ENCODE measurements at regions not wholly inside any gene's neighbourhood (a gene's known extent, or its start where the extent isn't known, plus 50 kb on each side); places are given as distances from the start of the nearest gene placed in this dataset.

- no peak for TF ChIP-seq CTCF (conservative IDR thresholded peaks at IDR 0.05; ENCODE audit: low read depth, low read length)
- no peak for TF ChIP-seq EZH2phosphoT487 (IDR thresholded peaks at IDR 0.05; ENCODE audit: borderline replicate concordance, low read length)
- no peak for TF ChIP-seq EZH2 (IDR thresholded peaks at IDR 0.05; ENCODE audit: low read length, unreplicated experiment)
Measured at GRCh38 chr9:86865952-86866351, 81.4 kb downstream of the GAS1 start.

All from PC-3 (cell line).